ENCODE measurements at regions not wholly inside any gene's neighbourhood (a gene's known extent, or its start where the extent isn't known, plus 50 kb on each side); places are given as distances from the start of the nearest gene placed in this dataset.

DNA sequence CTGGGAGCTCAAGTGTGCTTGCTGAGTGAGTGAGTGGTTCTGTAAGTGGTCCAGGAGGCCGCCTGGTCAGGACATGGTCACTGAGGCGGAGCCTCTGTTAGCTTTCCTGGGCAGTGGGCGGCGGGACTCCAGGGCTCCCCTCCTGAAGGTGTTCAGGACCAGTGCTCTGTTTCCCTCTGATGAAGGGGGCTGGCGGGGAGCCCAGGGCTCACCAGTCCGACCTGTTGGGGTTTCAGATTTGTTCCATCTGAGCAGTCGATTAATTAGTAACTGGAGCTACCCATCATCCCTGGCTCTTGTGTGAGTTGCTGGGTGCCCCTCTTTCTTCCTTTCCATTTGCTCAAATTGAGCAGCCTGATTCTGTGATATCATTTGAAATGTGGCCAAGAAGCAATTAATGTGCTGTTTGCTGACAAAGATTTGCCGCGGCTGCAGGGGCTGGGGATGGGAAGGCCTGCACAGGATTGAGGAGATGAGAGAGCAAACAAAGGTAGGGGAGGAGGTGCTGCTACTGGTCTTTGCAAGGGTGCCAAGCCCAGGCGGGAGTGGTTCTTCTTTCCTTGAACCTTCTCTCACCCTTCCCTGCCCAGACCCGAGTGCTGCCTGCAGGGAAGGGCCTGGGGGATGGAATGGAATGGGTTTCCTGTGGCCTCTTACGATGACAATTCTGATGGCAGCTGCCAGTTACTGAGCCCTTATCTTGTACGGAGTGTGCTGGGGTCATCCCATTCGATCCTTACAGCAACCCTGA is 92.8 kb upstream of the PITX1 start:
- no peak overlapping the region for H3K23ac ChIP-seq (ENCODE audit: low read length)
- DNase-seq, result no peak
- H2BK5ac ChIP-seq (ENCODE audit: low read length), result no peak overlapping the region
- no CpG with 5 or more reads among the region's 14 CpGs for WGBS (ENCODE audit: extremely low coverage, insufficient coverage, low lambda C conversion rate)
- no peaks in the 10 kb centered on the region for H3K4me1 ChIP-seq (ENCODE audit: control insufficient read depth, low read depth, low read length)
- no peak overlapping the region for H2BK15ac ChIP-seq (replicated peaks; ENCODE audit: low read depth)
- no peak overlapping the region for H3K18ac ChIP-seq (ENCODE audit: low read length)
- H3K27ac ChIP-seq (ENCODE audit: low read depth, low read length), result no peak overlapping the region
- H3K9ac ChIP-seq (ENCODE audit: low read length), result no peak overlapping the region
- H3K36me3 ChIP-seq (ENCODE audit: control insufficient read depth, insufficient read depth, low read length), result no peaks in the 10 kb centered on the region
- H3K79me1 ChIP-seq (ENCODE audit: low read length), result no peaks in the 10 kb centered on the region
- no peak overlapping the region for H2BK120ac ChIP-seq (ENCODE audit: low read depth, low read length)
- H3K4me2 ChIP-seq (ENCODE audit: low read length), result no peak overlapping the region
- H3K27me3 ChIP-seq (ENCODE audit: insufficient read depth, low read length, poor library complexity), result no peaks in the 10 kb centered on the region
- no peak overlapping the region for H3K56ac ChIP-seq (ENCODE audit: low read length)
- H2AK5ac ChIP-seq (ENCODE audit: low read length), result no peak overlapping the region
- H3K4me3 ChIP-seq (ENCODE audit: low read length), result no peak overlapping the region
- H3K79me2 ChIP-seq (ENCODE audit: control insufficient read depth, insufficient read depth, low read length), result no peaks in the 10 kb centered on the region
- no peak overlapping the region for H4K5ac ChIP-seq (ENCODE audit: low read length)
- H3K4ac ChIP-seq (ENCODE audit: low read depth, low read length), result no peak overlapping the region
- no peak overlapping the region for H4K8ac ChIP-seq (ENCODE audit: low read depth, low read length)

DNA sequence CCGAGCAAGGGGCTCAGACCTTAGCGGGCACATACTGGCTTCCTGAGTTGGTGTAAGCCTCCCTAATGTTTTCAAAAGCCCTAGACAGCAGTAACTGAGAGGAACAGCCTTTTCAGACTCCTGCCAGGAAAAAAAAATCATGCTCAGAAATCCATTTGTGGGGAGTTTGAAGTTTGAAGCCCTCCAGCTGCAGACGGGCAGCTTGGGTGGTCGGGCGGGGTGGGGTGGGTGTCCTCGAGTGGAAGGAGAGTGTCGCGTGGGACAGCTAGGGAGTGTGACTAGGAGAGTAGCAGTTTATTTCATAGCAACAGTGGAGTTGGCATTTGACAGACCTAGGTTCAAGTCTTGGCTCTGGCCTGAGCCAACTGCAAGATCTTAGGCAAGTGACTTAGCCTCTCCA is 90.7 kb upstream of the PITX1 start:
- no peak overlapping the region for H2AK5ac ChIP-seq (ENCODE audit: low read length)
- DNase-seq, result no peak

DNA sequence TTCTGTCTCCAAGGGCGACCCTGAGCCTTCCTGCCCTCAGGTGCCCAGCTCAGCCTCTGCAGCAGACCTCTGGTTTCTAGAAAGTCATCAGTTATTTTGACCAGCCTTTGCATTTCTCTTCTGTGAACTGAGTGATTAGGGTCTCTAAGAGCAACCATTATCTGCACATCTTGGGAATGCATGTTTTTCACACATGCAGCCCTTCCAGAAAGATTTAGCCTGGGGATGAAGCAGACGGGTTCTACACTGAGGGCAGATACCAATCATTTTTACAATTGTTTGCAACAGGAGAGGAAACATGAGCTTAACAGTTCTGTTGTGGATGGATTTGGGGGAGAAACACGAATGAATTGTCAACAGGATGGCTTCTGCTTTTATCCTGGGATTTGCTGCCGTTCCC is 90.1 kb upstream of the PITX1 start:
- peak; percentile 81 for DNase-seq
- WGBS (ENCODE audit: extremely low coverage, insufficient coverage, low lambda C conversion rate), result no CpG with 5 or more reads among the region's 4 CpGs
- no peaks in the 10 kb centered on the region for H3K27me3 ChIP-seq (ENCODE audit: insufficient read depth, low read length, poor library complexity)

More for the DNA sequence above, 90.7 kb upstream of the PITX1 start:
- Histone ChIP-seq H3K79me1 (ENCODE audit: low read length) (no peaks in the 10 kb centered on the region), H2BK15ac (replicated peaks; ENCODE audit: low read depth) (no peak overlapping the region), H3K79me2 (ENCODE audit: control insufficient read depth, insufficient read depth, low read length) (no peaks in the 10 kb centered on the region), H3K56ac (ENCODE audit: low read length) (no peak overlapping the region), H3K9ac (ENCODE audit: low read length) (no peak overlapping the region), H3K4me1 (ENCODE audit: control insufficient read depth, low read depth, low read length) (no peaks in the 10 kb centered on the region), H3K23ac (ENCODE audit: low read length) (no peak overlapping the region), H4K5ac (ENCODE audit: low read length) (no peak overlapping the region), H4K8ac (ENCODE audit: low read depth, low read length) (no peak overlapping the region), H3K36me3 (ENCODE audit: control insufficient read depth, insufficient read depth, low read length) (no peaks in the 10 kb centered on the region), H3K18ac (ENCODE audit: low read length) (no peak overlapping the region), H2BK5ac (ENCODE audit: low read length) (no peak overlapping the region), H3K27me3 (ENCODE audit: insufficient read depth, low read length, poor library complexity) (no peaks in the 10 kb centered on the region), H3K4me2 (ENCODE audit: low read length) (no peak overlapping the region), H3K4ac (ENCODE audit: low read depth, low read length) (no peak overlapping the region), H3K27ac (ENCODE audit: low read depth, low read length) (peak overlapping the region; percentile 5), H3K4me3 (ENCODE audit: low read length) (no peak overlapping the region), H2BK120ac (ENCODE audit: low read depth, low read length) (no peak overlapping the region)
- no CpG with 5 or more reads among the region's 8 CpGs for WGBS (ENCODE audit: extremely low coverage, insufficient coverage, low lambda C conversion rate)

DNA sequence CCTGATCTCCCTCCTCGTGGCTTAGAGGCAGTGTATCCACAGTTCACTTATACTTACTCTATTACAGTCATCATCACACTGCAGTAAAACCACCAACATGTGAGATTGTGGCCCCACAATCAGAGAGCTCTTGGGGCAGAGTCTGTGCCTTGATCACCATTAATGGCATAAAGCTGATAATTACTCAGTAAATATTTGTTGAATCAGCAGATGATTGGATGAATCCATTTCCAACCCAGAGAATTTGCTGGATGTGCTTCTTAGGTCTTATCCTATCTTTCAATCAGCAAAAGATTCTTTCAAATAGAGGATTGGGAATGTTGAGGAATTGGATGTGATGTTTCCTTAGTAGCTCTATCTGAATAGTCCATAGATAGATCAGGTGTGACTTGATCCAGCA is 88.8 kb upstream of the PITX1 start:
- H3K23ac ChIP-seq (ENCODE audit: low read length), result no peak overlapping the region
- H2BK120ac ChIP-seq (ENCODE audit: low read depth, low read length), result no peak overlapping the region
- H3K18ac ChIP-seq (ENCODE audit: low read length), result no peak overlapping the region
- no peak overlapping the region for H3K9ac ChIP-seq (ENCODE audit: low read length)
- H4K8ac ChIP-seq (ENCODE audit: low read depth, low read length), result no peak overlapping the region
- H3K4me2 ChIP-seq (ENCODE audit: low read length), result no peak overlapping the region
- H4K5ac ChIP-seq (ENCODE audit: low read length), result no peak overlapping the region
- no peaks in the 10 kb centered on the region for H3K4me1 ChIP-seq (ENCODE audit: control insufficient read depth, low read depth, low read length)
- no peak overlapping the region for H2AK5ac ChIP-seq (ENCODE audit: low read length)
- no peak overlapping the region for H2BK5ac ChIP-seq (ENCODE audit: low read length)
- no peaks in the 10 kb centered on the region for H3K36me3 ChIP-seq (ENCODE audit: control insufficient read depth, insufficient read depth, low read length)
- no peaks in the 10 kb centered on the region for H3K79me2 ChIP-seq (ENCODE audit: control insufficient read depth, insufficient read depth, low read length)
- H3K4ac ChIP-seq (ENCODE audit: low read depth, low read length), result no peak overlapping the region
- no CpG with 5 or more reads among the region's 1 CpG for WGBS (ENCODE audit: extremely low coverage, insufficient coverage, low lambda C conversion rate)
- no peak overlapping the region for H3K4me3 ChIP-seq (ENCODE audit: low read length)
- H3K27ac ChIP-seq (ENCODE audit: low read depth, low read length), result no peak overlapping the region
- H3K27me3 ChIP-seq (ENCODE audit: insufficient read depth, low read length, poor library complexity), result no peaks in the 10 kb centered on the region
- H3K56ac ChIP-seq (ENCODE audit: low read length), result no peak overlapping the region
- no peak overlapping the region for H2BK15ac ChIP-seq (replicated peaks; ENCODE audit: low read depth)
- no peak for DNase-seq
- no peaks in the 10 kb centered on the region for H3K79me1 ChIP-seq (ENCODE audit: low read length)

More for the DNA sequence above, 90.1 kb upstream of the PITX1 start:
- Histone ChIP-seq H3K4me1 (ENCODE audit: control insufficient read depth, low read depth, low read length) (no peaks in the 10 kb centered on the region), H3K9ac (ENCODE audit: low read length) (no peak overlapping the region), H3K56ac (ENCODE audit: low read length) (no peak overlapping the region), H3K4ac (ENCODE audit: low read depth, low read length) (no peak overlapping the region), H3K36me3 (ENCODE audit: control insufficient read depth, insufficient read depth, low read length) (no peaks in the 10 kb centered on the region), H3K27ac (ENCODE audit: low read depth, low read length) (no peak overlapping the region), H4K8ac (ENCODE audit: low read depth, low read length) (no peak overlapping the region), H3K79me2 (ENCODE audit: control insufficient read depth, insufficient read depth, low read length) (no peaks in the 10 kb centered on the region), H4K5ac (ENCODE audit: low read length) (no peak overlapping the region), H3K23ac (ENCODE audit: low read length) (no peak overlapping the region), H2BK5ac (ENCODE audit: low read length) (no peak overlapping the region), H3K4me3 (ENCODE audit: low read length) (no peak overlapping the region), H3K18ac (ENCODE audit: low read length) (no peak overlapping the region), H3K4me2 (ENCODE audit: low read length) (no peak overlapping the region), H3K79me1 (ENCODE audit: low read length) (no peaks in the 10 kb centered on the region), H2BK120ac (ENCODE audit: low read depth, low read length) (no peak overlapping the region), H2BK15ac (replicated peaks; ENCODE audit: low read depth) (no peak overlapping the region), H2AK5ac (ENCODE audit: low read length) (no peak overlapping the region)

DNA sequence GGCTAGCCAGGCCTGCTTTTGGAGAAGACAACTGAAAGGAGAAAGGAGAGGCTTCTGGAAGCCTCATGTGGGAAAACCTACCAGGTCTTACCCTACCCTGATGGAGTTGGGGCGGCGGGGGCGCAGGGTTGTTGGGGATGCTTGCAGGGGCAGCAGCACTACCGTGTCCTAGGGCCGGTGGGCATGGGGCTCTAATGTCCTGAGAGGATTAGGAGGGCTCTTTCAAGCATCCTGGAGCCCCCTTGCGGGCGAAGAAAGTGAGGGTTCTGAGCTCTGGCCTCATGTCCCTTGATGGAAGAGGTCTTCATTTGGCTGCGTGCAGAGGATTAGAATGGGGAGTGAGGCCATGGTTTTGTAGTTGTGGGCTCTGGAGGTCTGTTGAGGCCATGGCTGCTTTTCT is 86.9 kb upstream of the PITX1 start:
- no peak overlapping the region for H3K4ac ChIP-seq (ENCODE audit: low read depth, low read length)
- no CpG with 5 or more reads among the region's 8 CpGs for WGBS (ENCODE audit: extremely low coverage, insufficient coverage, low lambda C conversion rate)
- H3K23ac ChIP-seq (ENCODE audit: low read length), result no peak overlapping the region
- DNase-seq, result peak; percentile 63
- H3K4me2 ChIP-seq (ENCODE audit: low read length), result no peak overlapping the region
- H3K4me1 ChIP-seq (ENCODE audit: control insufficient read depth, low read depth, low read length), result no peaks in the 10 kb centered on the region
- H3K27me3 ChIP-seq (ENCODE audit: insufficient read depth, low read length, poor library complexity), result no peaks in the 10 kb centered on the region
- no peak overlapping the region for H4K8ac ChIP-seq (ENCODE audit: low read depth, low read length)
- H2AK5ac ChIP-seq (ENCODE audit: low read length), result no peak overlapping the region
- H3K18ac ChIP-seq (ENCODE audit: low read length), result no peak overlapping the region
- no peak overlapping the region for H3K56ac ChIP-seq (ENCODE audit: low read length)
- H3K79me2 ChIP-seq (ENCODE audit: control insufficient read depth, insufficient read depth, low read length), result no peaks in the 10 kb centered on the region
- H2BK15ac ChIP-seq (replicated peaks; ENCODE audit: low read depth), result no peak overlapping the region
- no peak overlapping the region for H3K27ac ChIP-seq (ENCODE audit: low read depth, low read length)
- H3K79me1 ChIP-seq (ENCODE audit: low read length), result no peaks in the 10 kb centered on the region
- no peak overlapping the region for H4K5ac ChIP-seq (ENCODE audit: low read length)
- no peak overlapping the region for H3K9ac ChIP-seq (ENCODE audit: low read length)
- H2BK5ac ChIP-seq (ENCODE audit: low read length), result no peak overlapping the region
- no peak overlapping the region for H2BK120ac ChIP-seq (ENCODE audit: low read depth, low read length)
- H3K4me3 ChIP-seq (ENCODE audit: low read length), result no peak overlapping the region
- H3K36me3 ChIP-seq (ENCODE audit: control insufficient read depth, insufficient read depth, low read length), result no peaks in the 10 kb centered on the region

DNA sequence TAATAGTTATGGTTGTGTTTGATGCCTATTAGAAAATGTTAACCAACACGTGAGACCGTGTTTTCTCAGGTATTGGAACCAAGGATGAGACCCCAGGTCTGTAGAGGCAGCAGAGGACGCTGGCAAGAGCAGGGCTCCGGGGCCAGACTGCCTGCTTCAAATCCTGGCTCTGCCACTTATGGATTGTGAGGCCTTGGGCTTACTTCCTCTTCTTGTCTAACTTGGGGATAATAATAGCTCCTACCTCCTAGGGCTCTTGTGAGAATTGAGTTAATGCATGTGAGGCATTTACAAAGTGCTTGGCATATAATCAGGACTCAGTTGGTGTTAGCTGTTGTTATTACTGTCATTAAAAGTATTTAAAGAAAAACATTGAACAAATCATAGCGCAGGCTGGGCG is 85.5 kb upstream of the PITX1 start:
- Histone ChIP-seq H3K4me2 (ENCODE audit: low read length) (no peak overlapping the region), H2AK5ac (ENCODE audit: low read length) (no peak overlapping the region), H4K8ac (ENCODE audit: low read depth, low read length) (no peak overlapping the region), H3K4me3 (ENCODE audit: low read length) (no peak overlapping the region), H2BK120ac (ENCODE audit: low read depth, low read length) (no peak overlapping the region), H3K79me1 (ENCODE audit: low read length) (no peaks in the 10 kb centered on the region), H3K23ac (ENCODE audit: low read length) (no peak overlapping the region), H3K36me3 (ENCODE audit: control insufficient read depth, insufficient read depth, low read length) (no peaks in the 10 kb centered on the region), H3K56ac (ENCODE audit: low read length) (no peak overlapping the region), H3K4me1 (ENCODE audit: control insufficient read depth, low read depth, low read length) (no peaks in the 10 kb centered on the region), H4K5ac (ENCODE audit: low read length) (no peak overlapping the region), H3K27me3 (ENCODE audit: insufficient read depth, low read length, poor library complexity) (no peaks in the 10 kb centered on the region), H3K4ac (ENCODE audit: low read depth, low read length) (no peak overlapping the region), H3K27ac (ENCODE audit: low read depth, low read length) (no peak overlapping the region), H2BK15ac (replicated peaks; ENCODE audit: low read depth) (no peak overlapping the region), H3K79me2 (ENCODE audit: control insufficient read depth, insufficient read depth, low read length) (no peaks in the 10 kb centered on the region), H3K18ac (ENCODE audit: low read length) (no peak overlapping the region), H3K9ac (ENCODE audit: low read length) (no peak overlapping the region), H2BK5ac (ENCODE audit: low read length) (no peak overlapping the region)
- no CpG with 5 or more reads among the region's 6 CpGs for WGBS (ENCODE audit: extremely low coverage, insufficient coverage, low lambda C conversion rate)
- no peak for DNase-seq
